Natural killer cell (primary cell): ENCODE measurements at regions not wholly inside any gene's neighbourhood (a gene's known extent, or its start where the extent isn't known, plus 50 kb on each side); places are given as distances from the start of the nearest gene placed in this dataset.

ENCODE experiments used
- ATAC-seq, 3 donors: fragments of 150-1000 bp in 2 of 3; fragments of 200-7000 bp in 1 of 3; cut with Tn5 transposase; 1 replicate in 1 of 3; 2 replicates in 2 of 3; pipeline ENCODE4 v1.10.0; 2021; ENCODE audit warnings: mild to moderate bottlenecking in 2 of 3, moderate library complexity in 2 of 3
- DNase-seq, 2 donors: peaks; one replicate each; pipeline versions ENCODE4 v3.0.0 to v3.0.0-alpha.2; 2013 to 2021; ENCODE audit warnings: mixed read lengths in 1 of 2
- H3K27ac ChIP-seq: one replicate; pipeline ENCODE4 v1.5.1; 2013; ENCODE audit warnings: mild to moderate bottlenecking, low read length
- H3K27me3 ChIP-seq: one replicate; pipeline ENCODE4 v1.6.1; 2013; ENCODE audit warnings: low read length; ENCODE audit not compliant: control insufficient read depth, insufficient read depth
- H3K36me3 ChIP-seq: one replicate; pipeline ENCODE4 v1.6.1; 2013; ENCODE audit warnings: low read length; ENCODE audit not compliant: control insufficient read depth, insufficient read depth
- H3K4me1 ChIP-seq: one replicate; pipeline ENCODE4 v1.6.1; 2013; ENCODE audit warnings: low read length; ENCODE audit not compliant: control insufficient read depth, insufficient read depth
- H3K4me3 ChIP-seq: one replicate; pipeline ENCODE4 v1.5.1; 2013; ENCODE audit warnings: low read length
- H3K9me3 ChIP-seq: one replicate; pipeline ENCODE4 v1.6.1; 2013; ENCODE audit warnings: low read length; ENCODE audit not compliant: control insufficient read depth, insufficient read depth
- H3K27ac Mint-ChIP-seq, 2 donors: one replicate each; pipeline ENCODE4 v1.8.0; 2022; ENCODE audit warnings: mild to moderate bottlenecking in 2 of 2, mixed read lengths in 2 of 2, moderate library complexity in 1 of 2
- H3K27me3 Mint-ChIP-seq, 2 donors: one replicate each; pipeline ENCODE4 v1.8.0; 2022; ENCODE audit warnings: low read depth in 2 of 2, mixed read lengths in 2 of 2
- H3K36me3 Mint-ChIP-seq: one replicate; pipeline ENCODE4 v1.8.0; 2022; ENCODE audit warnings: mixed read lengths
- H3K4me1 Mint-ChIP-seq, 2 donors: one replicate each; pipeline ENCODE4 v1.8.0; 2022; ENCODE audit warnings: mixed read lengths in 2 of 2
- H3K4me3 Mint-ChIP-seq: one replicate; pipeline ENCODE4 v1.8.0; 2022; ENCODE audit warnings: mild to moderate bottlenecking, moderate library complexity, mixed read lengths
- H3K9me3 Mint-ChIP-seq, 2 donors: one replicate each; pipeline ENCODE4 v1.8.0; 2022; ENCODE audit warnings: mixed read lengths in 2 of 2
- CTCF ChIP-seq: fragments of 200-600 bp; IDR thresholded peaks from one replicate; pipeline ENCODE4 v1.8.0; 2022; ENCODE audit warnings: antibody characterized with exemption
- WGBS: methylation state at CpG from one replicate; pipeline ENCODE4 v1.1.7; 2013; ENCODE audit warnings: missing lambda C conversion rate; ENCODE audit not compliant: insufficient coverage; 5-methylcytosine and 5-hydroxymethylcytosine counted together
- intact Hi-C: fragments of 100-400 bp; cut with micrococcal nuclease; formaldehyde crosslinking; loops from one replicate; pipeline ENCODE4 v1.14.2; 2022

GRCh38 chr10:2734603-2735002, 332.7 kb upstream of the PFKP start:
- H3K4me1 ChIP-seq: no peaks in the 10 kb centered on the region
- Mint-ChIP-seq H3K27ac (no peak overlapping the region), H3K9me3 (peaks cover 0 to 2% of the 10 kb centered on the region in 2 donors), H3K36me3 (no peaks in the 10 kb centered on the region), H3K4me1 (no peaks in the 10 kb centered on the region), H3K27me3 (no peaks in the 10 kb centered on the region), H3K4me3 (no peak overlapping the region)
- no peaks in the 10 kb centered on the region for H3K9me3 ChIP-seq
- no peak for ATAC-seq
- intact Hi-C loops: no loop called here
- DNase-seq: no peak
- no peak overlapping the region for H3K27ac ChIP-seq
- 86% methylated on average over 19 of the region's 19 CpGs for WGBS
- H3K4me3 ChIP-seq: no peak overlapping the region
- TF ChIP-seq CTCF: no peak
- H3K27me3 ChIP-seq: no peaks in the 10 kb centered on the region
- no peaks in the 10 kb centered on the region for H3K36me3 ChIP-seq

- 89% methylated on average over 25 of the region's 25 CpGs for WGBS
- Histone ChIP-seq H3K9me3 (no peaks in the 10 kb centered on the region), H3K27ac (no peak overlapping the region), H3K4me1 (no peaks in the 10 kb centered on the region), H3K27me3 (no peaks in the 10 kb centered on the region), H3K36me3 (no peaks in the 10 kb centered on the region), H3K4me3 (no peak overlapping the region)
- DNase-seq: no peak
- H3K36me3 Mint-ChIP-seq: no peaks in the 10 kb centered on the region
- no peak for TF ChIP-seq CTCF
- no peaks in the 10 kb centered on the region for H3K27me3 Mint-ChIP-seq
- no peak overlapping the region for H3K4me3 Mint-ChIP-seq
- H3K9me3 Mint-ChIP-seq: peaks cover 0 to 5% of the 10 kb centered on the region in 2 donors
- intact Hi-C loops: no loop called here
- no peak overlapping the region for H3K27ac Mint-ChIP-seq
- no peak for ATAC-seq
- no peaks in the 10 kb centered on the region for H3K4me1 Mint-ChIP-seq
Measured at GRCh38 chr10:2733278-2733963, 333.9 kb upstream of the PFKP start.

GRCh38 chr10:2731940-2732339, 335.4 kb upstream of the PFKP start:
- 89% methylated on average over 5 of the region's 5 CpGs for WGBS
- Histone ChIP-seq H3K36me3 (no peaks in the 10 kb centered on the region), H3K27me3 (no peaks in the 10 kb centered on the region), H3K27ac (no peak overlapping the region), H3K4me3 (no peak overlapping the region), H3K4me1 (no peaks in the 10 kb centered on the region), H3K9me3 (no peaks in the 10 kb centered on the region)
- peaks cover 0 to 5% of the 10 kb centered on the region in 2 donors for H3K9me3 Mint-ChIP-seq
- no peaks in the 10 kb centered on the region for H3K36me3 Mint-ChIP-seq
- TF ChIP-seq CTCF: no peak
- no peak for DNase-seq
- no peaks in the 10 kb centered on the region for H3K4me1 Mint-ChIP-seq
- H3K4me3 Mint-ChIP-seq: no peak overlapping the region
- H3K27me3 Mint-ChIP-seq: no peaks in the 10 kb centered on the region
- intact Hi-C loops: no loop called here
- H3K27ac Mint-ChIP-seq: no peak overlapping the region
- no peak for ATAC-seq

- Mint-ChIP-seq H3K36me3 (no peaks in the 10 kb centered on the region), H3K4me3 (no peak overlapping the region), H3K27ac (no peak overlapping the region), H3K27me3 (no peaks in the 10 kb centered on the region), H3K9me3 (peaks cover 0 to 5% of the 10 kb centered on the region in 2 donors), H3K4me1 (no peaks in the 10 kb centered on the region)
- no peak overlapping the region for H3K4me3 ChIP-seq
- WGBS: 81% methylated on average over 4 of the region's 4 CpGs
- H3K27ac ChIP-seq: no peak overlapping the region
- H3K9me3 ChIP-seq: no peaks in the 10 kb centered on the region
- H3K4me1 ChIP-seq: no peaks in the 10 kb centered on the region
- no peaks in the 10 kb centered on the region for H3K36me3 ChIP-seq
- DNase-seq: no peak
- no peak for TF ChIP-seq CTCF
- no peak for ATAC-seq
- no peaks in the 10 kb centered on the region for H3K27me3 ChIP-seq
- intact Hi-C loops: no loop called here
Measured at GRCh38 chr10:2729197-2729596, 338.2 kb upstream of the PFKP start.
